HepG2 (cell line): ENCODE measurements at regions not wholly inside any gene's neighbourhood (a gene's known extent, or its start where the extent isn't known, plus 50 kb on each side); places are given as distances from the start of the nearest gene placed in this dataset.

Source experiments
- ATAC-seq: fragments of 200-7000 bp; cut with Tn5 transposase; 3 replicates; pipeline ENCODE4 v1.9.1; 2020; ENCODE audit warnings: mild to moderate bottlenecking, moderate library complexity
- BruUV-seq: library from RNA; stranded (reverse); fragments of 400-500 nt; replicated peaks from 2 replicates; lab custom pipeline; 2021; lab: Mats Ljungman, UMichigan
- CTCF ChIA-PET: fragments of 300-600 bp; formaldehyde crosslinking; extraction: SDS; loops from one replicate; lab custom pipeline; 2021; ENCODE audit warnings: low total read pairs, inconsistent platforms, low intra/inter-chr PET ratio; lab: Yijun Ruan, JAX
- POLR2A ChIA-PET: fragments of 350-600 bp; sonication (Branson Sonifier 250); formaldehyde crosslinking; loops from one replicate; lab custom pipeline; 2020; ENCODE audit warnings: antibody characterized with exemption, inconsistent platforms; lab: Yijun Ruan, JAX
- DNase-seq: peaks from one replicate; pipeline ENCODE4 v3.0.0-alpha.2; 2015; ENCODE audit warnings: low spot score
- FAIRE-seq: peaks from 3 replicates; lab custom pipeline; 2011; peaks lifted over from hg19 to GRCh38; lab: Jason Lieb, UNC
- H2AFZ ChIP-seq: one replicate; pipeline ENCODE4 v1.6.1; 2011; ENCODE audit warnings: low read length, inconsistent platforms
- H3K27ac ChIP-seq: fragments of 300-600 bp; 3 replicates; pipeline ENCODE4 v1.8.0; 2011; ENCODE audit warnings: mixed run types, mild to moderate bottlenecking, mixed read lengths, low read length, inconsistent platforms; ENCODE audit not compliant: insufficient read depth; ENCODE audit errors: extremely low read length
- H3K27me3 ChIP-seq, 2 experiments: fragments of 200-600 bp in 1 of 2; 2 replicates in 1 of 2; 3 replicates in 1 of 2; pipeline versions ENCODE4 v1.6.0 to v1.8.0; 2011; ENCODE audit warnings: low read length in 2 of 2, mild to moderate bottlenecking in 2 of 2, moderate library complexity in 2 of 2, inconsistent platforms in 1 of 2; ENCODE audit not compliant: insufficient read depth in 2 of 2, control insufficient read depth in 1 of 2
- H3K36me3 ChIP-seq, 2 experiments: fragments of 200-600 bp in 1 of 2; replicated peaks in 1 of 2; 2 replicates in 1 of 2; 3 replicates in 1 of 2; pipeline versions ENCODE4 v1.5.1 to v1.8.0; 2011; ENCODE audit warnings: low read length in 2 of 2, inconsistent platforms in 1 of 2; ENCODE audit not compliant: insufficient read depth in 2 of 2, control insufficient read depth in 1 of 2
- H3K4me1 ChIP-seq: 2 replicates; pipeline ENCODE4 v1.5.1; 2012; ENCODE audit warnings: low read length, inconsistent platforms; ENCODE audit not compliant: insufficient read depth
- H3K4me2 ChIP-seq: 2 replicates; pipeline ENCODE4 v1.6.0; 2011; ENCODE audit warnings: low read depth, low read length, inconsistent platforms
- H3K4me3 ChIP-seq, 3 experiments: fragments of 200-600 bp in 1 of 3; sonication (generic), shearing (Covaris generic) in 1 of 3; replicated peaks in 1 of 3; 2 replicates each; pipeline ENCODE4 v1.5.1; 2011 to 2016; ENCODE audit warnings: low read length in 3 of 3, inconsistent platforms in 2 of 3, low read depth in 2 of 3, mild to moderate bottlenecking in 2 of 3, control low read depth in 1 of 3, mixed read lengths in 1 of 3; ENCODE audit not compliant: insufficient read depth in 1 of 3
- H3K79me2 ChIP-seq: one replicate; pipeline ENCODE4 v1.6.1; 2011; ENCODE audit warnings: low read length, inconsistent platforms; ENCODE audit not compliant: insufficient read depth
- H3K9ac ChIP-seq: 2 replicates; pipeline ENCODE4 v1.6.0; 2011; ENCODE audit warnings: mild to moderate bottlenecking, low read depth, low read length, inconsistent platforms; ENCODE audit not compliant: insufficient read depth
- H3K9me3 ChIP-seq: 2 replicates; pipeline ENCODE4 v1.5.1; 2012; ENCODE audit warnings: mild to moderate bottlenecking, low read length
- H4K20me1 ChIP-seq: 2 replicates; pipeline ENCODE4 v1.6.0; 2011; ENCODE audit warnings: inconsistent platforms, mild to moderate bottlenecking, low read length, moderate library complexity; ENCODE audit not compliant: insufficient read depth
- CENPBD1 ChIP-seq: sonication (generic); formaldehyde crosslinking; IDR thresholded peaks from 2 replicates; pipeline ENCODE4 v1.8.0; 2022; ENCODE audit warnings: missing genetic modification reagents, low read depth, mild to moderate bottlenecking, borderline replicate concordance
- GLI4 ChIP-seq: sonication (generic); formaldehyde crosslinking; IDR thresholded peaks from 2 replicates; pipeline ENCODE4 v1.5.1; 2020; ENCODE audit warnings: missing genetic modification reagents, mild to moderate bottlenecking, moderate library complexity, borderline replicate concordance
- HIVEP1 ChIP-seq: sonication (generic); formaldehyde crosslinking; IDR thresholded peaks from 2 replicates; pipeline ENCODE4 v1.4.0; 2020; ENCODE audit warnings: mild to moderate bottlenecking, missing genetic modification reagents
- KLF16 ChIP-seq, 2 experiments: sonication (generic) in 1 of 2; formaldehyde crosslinking in 1 of 2; IDR thresholded peaks; 2 replicates each; pipeline versions ENCODE4 v1.6.1 to v1.8.0; 2016 to 2023; ENCODE audit warnings: missing genetic modification reagents in 2 of 2, missing compliant biosample characterization in 1 of 2
- PRDM4 ChIP-seq: sonication (generic); formaldehyde crosslinking; IDR thresholded peaks from 2 replicates; pipeline ENCODE4 v1.9.0; 2021; ENCODE audit warnings: missing genetic modification reagents, borderline replicate concordance
- RNF2 ChIP-seq: fragments of 450-650 bp; conservative IDR thresholded peaks from 2 replicates; pipeline ENCODE4 v1.6.1; 2016; ENCODE audit warnings: low read depth
- RORA ChIP-seq: sonication (generic); formaldehyde crosslinking; IDR thresholded peaks from 2 replicates; pipeline ENCODE4 v1.5.0; 2020; ENCODE audit warnings: mild to moderate bottlenecking, missing genetic modification reagents, moderate library complexity
- SP140L ChIP-seq: sonication (generic); formaldehyde crosslinking; IDR thresholded peaks from 2 replicates; pipeline ENCODE4 v1.4.0; 2020; ENCODE audit warnings: missing genetic modification reagents, borderline replicate concordance
- THAP7 ChIP-seq: sonication (generic); formaldehyde crosslinking; IDR thresholded peaks from 2 replicates; pipeline ENCODE4 v1.8.1; 2023; ENCODE audit warnings: mild to moderate bottlenecking, missing genetic modification reagents
- ZFP36L2 ChIP-seq: sonication (generic); formaldehyde crosslinking; IDR thresholded peaks from 2 replicates; pipeline ENCODE4 v1.4.0; 2020; ENCODE audit warnings: missing genetic modification reagents
- ZNF224 ChIP-seq: sonication (generic); formaldehyde crosslinking; IDR thresholded peaks from 2 replicates; pipeline ENCODE4 v1.5.0; 2020; ENCODE audit warnings: mild to moderate bottlenecking, missing genetic modification reagents
- ZNF660 ChIP-seq: sonication (generic); formaldehyde crosslinking; IDR thresholded peaks from 2 replicates; pipeline ENCODE4 v1.5.1; 2020; ENCODE audit warnings: mild to moderate bottlenecking, low read depth, missing genetic modification reagents, borderline replicate concordance
- ZSCAN30 ChIP-seq: sonication (generic); formaldehyde crosslinking; IDR thresholded peaks from 2 replicates; pipeline ENCODE4 v1.5.0; 2020; ENCODE audit warnings: mild to moderate bottlenecking, missing genetic modification reagents
- WGBS: methylation state at CpG from one replicate; pipeline ENCODE4 v1.1.6; 2017; ENCODE audit warnings: low lambda C conversion rate; 5-methylcytosine and 5-hydroxymethylcytosine counted together
- in situ Hi-C: cut with HindIII; loops from 2 replicates; pipeline ENCODE4 v1.10.0; 2017; ENCODE audit warnings: low pct_unique_long_range_greater_than_20kb; ENCODE audit not compliant: extremely low pct_ligation_motif_present
- intact Hi-C: fragments of 100-400 bp; cut with micrococcal nuclease; formaldehyde crosslinking; loops from one replicate; pipeline ENCODE4 v1.10.0; 2022; ENCODE audit not compliant: unreplicated experiment

- ChIA-PET CTCF (no interaction called here), POLR2A (no interaction called here)
- H3K4me1 ChIP-seq: no peaks in the 10 kb centered on the region
- TF ChIP-seq THAP7 (CRISPR knock-in tag) (no peak), SP140L (CRISPR knock-in tag) (no peak), KLF16 (CRISPR knock-in tag; IDR thresholded peaks at IDR 0.05) (no peak), PRDM4 (no peak), ZNF660 (no peak), GLI4 (CRISPR knock-in tag) (no peak), CENPBD1 (CRISPR knock-in tag) (no peak), ZSCAN30 (CRISPR knock-in tag) (no peak), ZNF224 (CRISPR knock-in tag) (no peak), RORA (CRISPR knock-in tag) (no peak), ZFP36L2 (CRISPR knock-in tag) (no peak), RNF2 (no peak), HIVEP1 (CRISPR knock-in tag) (no peak)
- ATAC-seq (no peak), DNase-seq (no peak), FAIRE-seq (no peak)
- no peak overlapping the region for H3K27ac ChIP-seq
- in situ Hi-C loops (no loop called here), intact Hi-C loops (no loop called here)
- H3K4me3 ChIP-seq: no peak overlapping the region
- no peaks in the 10 kb centered on the region for H3K27me3 ChIP-seq
- no TSS peak for BruUV-seq
- no peaks in the 10 kb centered on the region for H3K9me3 ChIP-seq
- H3K4me2 ChIP-seq: no peak overlapping the region
- WGBS: 40% methylated on average over 5 of the region's 5 CpGs
- H3K9ac ChIP-seq: no peak overlapping the region
- no peaks in the 10 kb centered on the region for H3K36me3 ChIP-seq
- no peaks in the 10 kb centered on the region for H3K79me2 ChIP-seq
- no peaks in the 10 kb centered on the region for H4K20me1 ChIP-seq
- H2AFZ ChIP-seq: no peak overlapping the region
Observed at GRCh38 chrX:124272370-124272982, 60.0 kb upstream of the TEX13D start.
